ENCODE measurements at regions not wholly inside any gene's neighbourhood (a gene's known extent, or its start where the extent isn't known, plus 50 kb on each side); places are given as distances from the start of the nearest gene placed in this dataset.
A peak's percentile ranks its signal among the peaks of the same experiment; 100 is the strongest.

- DNase-seq: no peak
Observed at GRCh38 chrX:5829469-5829868, 399.2 kb downstream of the NLGN4X start.

DNA sequence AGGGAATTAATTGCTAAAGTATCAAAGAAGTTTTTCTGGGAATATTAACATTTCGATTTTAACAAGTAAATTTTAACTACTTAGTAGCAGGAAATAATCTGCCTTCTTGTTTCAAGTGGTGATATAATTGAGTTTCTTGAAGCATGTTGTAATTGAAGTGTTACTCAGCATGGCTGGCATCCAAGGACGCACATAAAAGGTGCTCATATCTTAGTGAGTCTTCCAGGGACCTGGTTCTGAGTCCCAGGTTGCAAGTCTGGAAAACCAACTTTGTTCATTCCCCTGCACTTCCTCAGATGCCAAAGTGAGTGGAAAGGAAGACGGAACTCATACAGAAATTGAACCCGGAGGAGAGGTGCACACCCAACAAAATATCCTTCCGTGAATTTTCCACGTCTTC lies 399.6 kb downstream of the NLGN4X start:
- no peak for DNase-seq

DNA sequence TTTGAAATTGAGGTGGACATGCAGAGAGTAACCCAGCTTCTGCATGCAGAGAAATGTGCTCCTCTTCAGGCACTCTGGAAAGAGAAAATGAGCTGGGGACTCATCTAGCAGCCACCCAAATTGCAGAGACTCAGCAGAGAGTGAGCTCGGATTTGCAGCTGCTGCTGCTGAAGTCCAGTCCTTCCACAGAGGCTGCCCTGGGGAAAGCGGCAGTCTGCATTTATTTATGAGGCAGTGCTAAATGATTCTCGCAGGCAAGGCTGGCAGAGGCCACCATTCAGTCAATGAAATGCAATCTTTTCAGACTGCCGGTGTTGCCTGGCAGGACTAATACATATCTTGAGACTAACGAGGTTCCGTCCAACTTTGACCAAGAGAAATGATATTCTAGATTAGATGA lies 404.8 kb downstream of the NLGN4X start:
- no peak for DNase-seq

DNA sequence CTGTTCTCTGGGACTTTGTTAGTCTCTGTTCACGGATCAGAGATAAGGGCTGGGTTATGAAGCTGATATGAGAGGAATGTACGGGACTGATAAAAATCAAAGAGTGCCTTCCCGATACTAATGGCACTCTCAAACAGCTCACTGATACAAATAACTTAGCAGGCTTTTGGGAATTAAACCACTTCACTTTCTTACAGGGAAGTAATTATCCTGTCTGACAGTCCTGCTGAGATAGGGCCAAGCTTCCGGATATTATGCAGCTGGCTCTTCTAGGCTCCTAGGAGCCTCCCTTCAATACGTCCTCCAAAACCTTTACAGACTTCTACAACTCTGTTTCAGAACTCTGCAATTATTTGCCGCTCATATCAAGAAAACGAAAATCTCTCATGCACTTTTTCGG lies 418.0 kb downstream of the NLGN4X start:
- no peak for DNase-seq

DNA sequence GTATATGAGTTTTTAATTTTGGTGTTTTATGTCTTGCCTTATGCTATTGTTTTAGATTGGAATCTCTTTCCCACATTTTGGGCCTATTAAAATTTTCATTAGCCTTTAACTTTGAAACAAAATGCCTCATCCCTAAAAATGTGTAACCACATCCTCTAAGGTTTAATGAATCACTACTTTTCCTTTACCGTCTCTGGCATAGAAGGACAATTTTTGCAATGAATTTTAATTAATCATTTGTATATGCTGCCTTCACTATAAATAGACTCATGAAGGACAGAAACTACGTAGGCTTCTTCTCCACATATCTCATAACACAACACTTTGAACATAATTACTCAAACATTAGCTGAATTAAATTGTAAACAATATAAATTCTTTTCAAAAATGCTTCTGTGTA lies 421.5 kb downstream of the NLGN4X start:
- no peak for DNase-seq

DNA sequence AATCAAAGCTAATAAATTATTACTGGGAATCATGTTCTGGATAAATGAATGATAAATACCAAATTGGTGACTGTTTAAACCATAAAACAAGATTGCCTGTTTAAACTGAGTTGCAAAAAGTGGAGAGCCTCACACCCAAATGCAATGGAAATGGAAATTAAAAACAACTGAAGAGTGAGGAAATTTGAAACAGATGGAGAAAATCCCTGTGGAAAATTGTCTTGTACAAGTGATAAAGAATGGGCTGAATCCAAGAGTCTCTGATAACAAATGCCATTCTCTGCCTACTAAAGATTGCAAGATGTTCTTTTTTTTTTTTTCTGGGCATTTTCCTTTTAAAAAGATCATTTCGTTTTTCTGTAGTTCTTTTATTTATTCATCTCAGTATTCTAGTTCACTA lies 426.3 kb downstream of the NLGN4X start:
- no peak for DNase-seq

GRCh38 chrX:5791721-5792120 lies 436.9 kb downstream of the NLGN4X start:
- no peak for DNase-seq

DNA sequence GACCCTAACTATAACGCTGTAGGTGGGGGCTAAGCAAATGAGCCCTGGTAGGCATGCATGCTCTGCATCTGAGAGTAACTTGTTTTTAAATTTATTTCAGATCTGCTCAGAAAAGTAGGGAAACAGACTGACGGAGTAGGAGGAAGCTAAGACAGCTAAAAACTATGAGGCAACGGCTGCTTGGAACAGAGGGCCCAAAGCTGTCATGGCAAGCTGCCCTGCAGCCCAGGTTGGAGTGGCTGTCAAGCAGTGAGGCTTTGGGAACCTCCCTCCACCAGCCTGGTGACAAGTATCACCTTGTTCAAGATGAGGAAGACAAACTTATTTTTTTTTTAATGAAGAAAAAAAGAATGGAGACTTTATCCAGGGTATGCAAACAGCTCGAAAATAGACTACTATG lies 439.8 kb downstream of the NLGN4X start:
- peak in 1 of 2 donors; percentile 8 for DNase-seq

GRCh38 chrX:5780821-5781220 lies 447.8 kb downstream of the NLGN4X start:
- DNase-seq: no peak

GRCh38 chrX:5775846-5776430 lies 452.7 kb downstream of the NLGN4X start:
- DNase-seq: peak in 1 of 2 donors; percentile 0

DNA sequence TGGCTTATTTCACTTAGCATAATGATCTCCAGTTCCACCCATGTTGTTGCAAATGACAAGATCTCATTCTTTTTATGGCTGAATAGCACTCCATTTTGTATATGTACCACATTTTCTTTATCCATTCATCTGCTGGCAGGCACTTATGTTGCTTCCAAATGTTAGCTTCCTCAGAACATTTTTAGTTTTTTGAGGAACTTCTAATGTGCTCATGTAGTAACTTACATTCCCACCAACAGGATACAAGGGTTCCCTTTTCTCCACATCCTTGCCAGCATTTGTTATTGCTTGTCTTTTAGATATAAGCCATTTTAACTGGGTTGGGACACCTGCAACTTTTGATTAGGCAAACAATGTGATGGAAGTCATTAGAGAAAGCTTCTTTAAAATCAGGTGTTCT lies 454.2 kb downstream of the NLGN4X start:
- no peak for DNase-seq

DNA sequence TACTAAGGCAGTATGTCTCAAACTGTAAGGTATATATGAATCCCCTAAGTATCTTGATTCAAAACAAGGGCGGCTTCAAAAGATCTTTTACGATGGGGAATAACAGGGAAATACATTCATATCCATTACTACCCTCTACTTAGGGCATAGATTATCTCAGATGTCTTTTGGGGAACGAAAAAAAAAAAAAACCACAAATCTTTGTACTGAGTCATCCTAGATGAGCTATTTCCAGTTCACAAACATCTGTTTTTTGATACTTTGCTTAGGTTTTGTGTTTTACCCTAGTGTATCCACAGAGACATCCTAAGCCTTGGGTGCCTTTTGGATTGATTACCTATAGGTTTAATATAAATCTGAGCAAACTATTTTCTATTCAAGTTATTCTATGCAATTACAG lies 457.2 kb downstream of the NLGN4X start:
- no peak for DNase-seq

- no peak for DNase-seq
Observed at GRCh38 chrX:5756616-5757015, 472.1 kb downstream of the NLGN4X start.

- no peak for DNase-seq
Observed at GRCh38 chrX:5753291-5753690, 475.4 kb downstream of the NLGN4X start.

DNA sequence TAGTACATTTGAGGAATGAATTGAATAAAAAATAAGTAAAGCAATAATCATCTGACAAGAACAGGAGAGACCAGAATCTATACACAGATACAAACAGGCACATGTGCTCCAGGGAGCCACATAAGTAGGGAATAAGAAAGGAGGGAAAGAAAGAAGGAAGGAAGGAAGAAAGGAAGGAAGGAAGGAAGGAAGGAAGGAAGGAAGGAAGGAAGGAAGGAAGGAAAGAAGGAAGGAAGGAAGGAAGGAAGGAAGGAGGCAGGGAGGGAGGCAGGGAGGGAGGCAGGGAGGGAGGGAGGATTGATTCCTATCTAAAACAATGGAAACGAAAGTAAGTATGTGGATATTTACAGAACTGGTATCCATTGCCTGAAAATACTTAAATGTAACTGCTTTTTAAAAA lies 475.8 kb downstream of the NLGN4X start:
- DNase-seq: no peak

- DNase-seq: no peak
Observed at GRCh38 chrX:5748586-5749150, 480.0 kb downstream of the NLGN4X start.

- DNase-seq: no peak
Observed at GRCh38 chrX:5746231-5746630, 482.4 kb downstream of the NLGN4X start.

GRCh38 chrX:5733501-5733900 lies 495.2 kb downstream of the NLGN4X start:
- no peak for DNase-seq

- DNase-seq: no peak
Observed at GRCh38 chrX:5730556-5730955, 498.1 kb downstream of the NLGN4X start.

DNA sequence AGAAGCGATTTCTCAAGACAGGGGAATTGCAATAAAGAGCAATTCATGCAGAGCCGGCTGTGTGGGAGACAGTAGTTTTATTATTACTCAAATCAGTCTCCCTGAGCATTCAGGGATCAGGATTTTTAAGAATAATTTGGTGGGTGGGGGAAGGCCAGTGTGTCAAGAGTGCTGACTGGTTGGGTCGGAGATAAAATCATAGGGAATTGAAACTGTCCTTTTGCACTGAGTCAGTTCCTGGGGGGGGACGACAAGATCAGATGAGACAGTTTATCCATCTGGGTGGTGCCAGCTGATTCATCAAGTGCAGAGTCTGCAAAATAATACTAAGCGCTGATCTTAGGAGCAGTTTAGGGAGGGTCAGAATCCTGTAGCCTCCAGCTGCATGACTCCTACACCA lies 502.4 kb downstream of the NLGN4X start:
- peak in 1 of 2 donors; percentile 8 for DNase-seq

GRCh38 chrX:5724123-5724522 lies 504.5 kb downstream of the NLGN4X start:
- DNase-seq: no peak

DNA sequence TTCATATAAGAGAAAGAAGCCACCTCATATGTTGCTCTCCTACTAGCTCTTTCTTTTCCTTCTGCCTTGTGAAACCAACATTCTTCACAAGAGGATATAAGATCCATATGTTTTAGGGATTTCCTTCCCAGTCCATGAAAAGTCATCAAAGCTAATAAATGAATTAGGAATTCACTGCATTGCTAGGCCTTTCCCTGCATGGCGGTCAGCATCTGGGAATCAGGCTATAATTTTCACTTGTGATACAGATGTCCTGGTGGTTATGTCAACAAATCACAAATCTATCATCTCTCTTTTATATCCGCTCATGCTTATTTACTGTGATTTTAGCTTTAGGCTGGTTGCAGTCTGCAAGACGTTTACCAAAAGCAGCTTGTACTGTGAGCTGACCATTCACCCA lies 510.0 kb downstream of the NLGN4X start:
- no peak for DNase-seq

GRCh38 chrX:5716666-5717065 lies 512.0 kb downstream of the NLGN4X start:
- DNase-seq: no peak

- no peak for DNase-seq
Observed at GRCh38 chrX:5708251-5708650, 520.4 kb downstream of the NLGN4X start.

DNA sequence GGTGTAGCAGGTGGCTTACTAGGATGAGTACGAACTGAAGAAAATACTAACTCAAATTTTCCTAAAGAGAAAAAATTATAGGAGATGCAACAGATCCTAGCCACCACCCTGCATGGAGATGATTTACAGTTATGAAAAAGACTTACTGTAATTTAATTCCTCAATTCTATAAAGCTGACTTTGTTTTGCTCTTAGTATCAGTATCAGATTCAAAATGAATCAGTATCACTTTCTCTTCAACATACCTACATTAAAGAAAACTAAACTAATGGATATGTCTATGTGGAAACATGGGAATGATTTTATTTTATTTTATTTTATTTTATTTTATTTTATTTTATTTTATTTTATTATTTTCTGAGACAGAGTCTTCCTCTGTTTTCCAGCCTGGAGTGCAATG lies 525.8 kb downstream of the NLGN4X start:
- no peak for DNase-seq

Data from hippocampal formation (tissue), 2 donors.